Vagina (tissue), 2 donors: ENCODE measurements at regions not wholly inside any gene's neighbourhood (a gene's known extent, or its start where the extent isn't known, plus 50 kb on each side); places are given as distances from the start of the nearest gene placed in this dataset.

ENCODE experiments used
- POLR2A ChIP-seq, 2 donors: fragments of 450-650 bp; IDR thresholded peaks; one replicate each; pipeline ENCODE4 v1.6.1; 2017; ENCODE audit warnings: antibody characterized with exemption in 2 of 2, mild to moderate bottlenecking in 2 of 2, moderate library complexity in 2 of 2
- POLR2AphosphoS5 ChIP-seq, 2 donors: sonication (generic); formaldehyde crosslinking; IDR thresholded peaks; one replicate each; pipeline ENCODE4 v1.9.0; 2017; ENCODE audit warnings: antibody characterized with exemption in 2 of 2, mild to moderate bottlenecking in 2 of 2, low read depth in 1 of 2; ENCODE audit not compliant: insufficient read depth in 1 of 2
- TF ChIP-seq, protein P1 (sequence below), 3 experiments: fragments of 450-650 bp in 2 of 3; fragments of 200-600 bp in 1 of 3; sonication (generic) in 1 of 3; IDR thresholded peaks; one replicate each; pipeline ENCODE4 v1.5.1; 2017 to 2019; ENCODE audit warnings: antibody characterized with exemption in 3 of 3, mild to moderate bottlenecking in 2 of 3, moderate library complexity in 2 of 3

DNA sequence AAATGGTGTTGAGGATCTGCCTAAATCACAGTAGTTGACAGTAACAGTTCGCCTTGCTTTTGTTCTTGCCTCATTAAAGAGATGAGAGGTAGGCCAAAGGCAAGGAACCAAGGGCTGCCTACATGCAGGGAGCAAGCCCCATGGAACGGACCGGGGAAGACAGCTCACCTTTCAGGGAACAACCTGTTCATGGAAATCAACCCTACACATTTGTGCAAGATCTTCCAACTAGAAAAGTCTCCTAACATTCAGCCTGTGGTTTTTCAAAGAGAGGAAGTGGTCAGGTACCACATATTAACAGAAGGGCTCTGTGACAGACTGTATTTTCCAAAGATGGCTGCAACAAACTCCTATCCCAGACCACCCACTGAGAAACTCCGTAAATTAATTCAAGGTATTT is 1031.8 kb upstream of the NR2F2 start:
- TF ChIP-seq POLR2AphosphoS5 (IDR thresholded peaks at IDR 0.05; ENCODE audit: insufficient read depth in 1 of 2, low read depth in 1 of 2) (no peak), POLR2A (IDR thresholded peaks at IDR 0.05) (no peak)
- TF ChIP-seq, protein P1, sequence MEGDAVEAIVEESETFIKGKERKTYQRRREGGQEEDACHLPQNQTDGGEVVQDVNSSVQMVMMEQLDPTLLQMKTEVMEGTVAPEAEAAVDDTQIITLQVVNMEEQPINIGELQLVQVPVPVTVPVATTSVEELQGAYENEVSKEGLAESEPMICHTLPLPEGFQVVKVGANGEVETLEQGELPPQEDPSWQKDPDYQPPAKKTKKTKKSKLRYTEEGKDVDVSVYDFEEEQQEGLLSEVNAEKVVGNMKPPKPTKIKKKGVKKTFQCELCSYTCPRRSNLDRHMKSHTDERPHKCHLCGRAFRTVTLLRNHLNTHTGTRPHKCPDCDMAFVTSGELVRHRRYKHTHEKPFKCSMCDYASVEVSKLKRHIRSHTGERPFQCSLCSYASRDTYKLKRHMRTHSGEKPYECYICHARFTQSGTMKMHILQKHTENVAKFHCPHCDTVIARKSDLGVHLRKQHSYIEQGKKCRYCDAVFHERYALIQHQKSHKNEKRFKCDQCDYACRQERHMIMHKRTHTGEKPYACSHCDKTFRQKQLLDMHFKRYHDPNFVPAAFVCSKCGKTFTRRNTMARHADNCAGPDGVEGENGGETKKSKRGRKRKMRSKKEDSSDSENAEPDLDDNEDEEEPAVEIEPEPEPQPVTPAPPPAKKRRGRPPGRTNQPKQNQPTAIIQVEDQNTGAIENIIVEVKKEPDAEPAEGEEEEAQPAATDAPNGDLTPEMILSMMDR (IDR thresholded peaks at IDR 0.05), result no peak
